CD14-positive monocyte (primary cell): ENCODE measurements at regions not wholly inside any gene's neighbourhood (a gene's known extent, or its start where the extent isn't known, plus 50 kb on each side); places are given as distances from the start of the nearest gene placed in this dataset.

ENCODE experiments used
- DNase-seq, 3 donors: peaks; one replicate each; pipeline ENCODE4 v3.0.0-alpha.2; 2011 to 2022
- H2AFZ ChIP-seq: 2 replicates; pipeline ENCODE4 v1.6.0; 2012; ENCODE audit warnings: mild to moderate bottlenecking, low read depth, low read length, inconsistent platforms; ENCODE audit not compliant: insufficient read depth, poor library complexity, severe bottlenecking
- H3K27ac ChIP-seq, 2 donors: 1 replicate in 1 of 2; 2 replicates in 1 of 2; pipeline ENCODE4 v1.5.1; 2012 to 2013; ENCODE audit warnings: low read length in 2 of 2, control low read depth in 1 of 2, inconsistent platforms in 1 of 2, low read depth in 1 of 2, mild to moderate bottlenecking in 1 of 2
- H3K27me3 ChIP-seq, 2 donors: one replicate each; pipeline versions ENCODE4 v1.6.0 to v1.6.1; 2011 to 2013; ENCODE audit warnings: low read length in 2 of 2; ENCODE audit not compliant: control insufficient read depth in 2 of 2, insufficient read depth in 2 of 2
- H3K36me3 ChIP-seq, 2 donors: replicated peaks in 1 of 2; 1 replicate in 1 of 2; 2 replicates in 1 of 2; pipeline versions ENCODE4 v1.5.1 to v1.6.1; 2012 to 2013; ENCODE audit warnings: low read length in 2 of 2, control low read depth in 1 of 2, inconsistent platforms in 1 of 2, mild to moderate bottlenecking in 1 of 2; ENCODE audit not compliant: insufficient read depth in 2 of 2, control insufficient read depth in 1 of 2
- H3K4me1 ChIP-seq, 2 donors: 1 replicate in 1 of 2; 2 replicates in 1 of 2; pipeline versions ENCODE4 v1.5.1 to v1.6.1; 2012 to 2013; ENCODE audit warnings: low read length in 2 of 2, control low read depth in 1 of 2, inconsistent platforms in 1 of 2, mild to moderate bottlenecking in 1 of 2, moderate library complexity in 1 of 2; ENCODE audit not compliant: insufficient read depth in 2 of 2, control insufficient read depth in 1 of 2
- H3K4me2 ChIP-seq: replicated peaks from 2 replicates; pipeline ENCODE3; 2012; ENCODE audit warnings: low read length, moderate library complexity, mild to moderate bottlenecking; ENCODE audit not compliant: poor library complexity, severe bottlenecking; ENCODE audit errors: extremely low read depth
- H3K4me3 ChIP-seq, 3 experiments: fragments of 200-600 bp in 1 of 3; sonication (generic) in 1 of 3; replicated peaks in 1 of 3; 1 replicate in 2 of 3; 2 replicates in 1 of 3; pipeline ENCODE4 v1.5.1; 2011 to 2013; ENCODE audit warnings: low read length in 3 of 3, mild to moderate bottlenecking in 3 of 3, control low read depth in 2 of 3, low read depth in 2 of 3, inconsistent platforms in 1 of 3, moderate library complexity in 1 of 3
- H3K79me2 ChIP-seq: 2 replicates; pipeline ENCODE4 v1.6.0; 2012; ENCODE audit warnings: mild to moderate bottlenecking, control low read depth, inconsistent platforms, low read length, moderate library complexity; ENCODE audit not compliant: insufficient read depth
- H3K9ac ChIP-seq: 2 replicates; pipeline ENCODE4 v1.6.0; 2017; ENCODE audit warnings: low read length, mild to moderate bottlenecking; ENCODE audit not compliant: insufficient read depth, poor library complexity, severe bottlenecking
- H3K9me3 ChIP-seq, 2 donors: replicated peaks in 1 of 2; 1 replicate in 1 of 2; 2 replicates in 1 of 2; pipeline versions ENCODE4 v1.5.1 to v1.6.1; 2012 to 2013; ENCODE audit warnings: low read length in 2 of 2, control low read depth in 1 of 2; ENCODE audit not compliant: control insufficient read depth in 1 of 2, insufficient read depth in 1 of 2
- H4K20me1 ChIP-seq: 2 replicates; pipeline ENCODE4 v1.6.0; 2012; ENCODE audit warnings: mild to moderate bottlenecking, low read length, control low read depth, moderate library complexity; ENCODE audit not compliant: insufficient read depth
- H3K27ac Mint-ChIP-seq, 7 donors: one replicate each; pipeline ENCODE4 v1.8.0; 2020; ENCODE audit warnings: mild to moderate bottlenecking in 7 of 7, mixed read lengths in 7 of 7, moderate library complexity in 6 of 7, inconsistent platforms in 2 of 7
- H3K27me3 Mint-ChIP-seq, 3 donors: one replicate each; pipeline ENCODE4 v1.8.0; 2021 to 2022; ENCODE audit warnings: low read depth in 3 of 3, mild to moderate bottlenecking in 3 of 3, mixed read lengths in 3 of 3, moderate library complexity in 3 of 3, inconsistent platforms in 1 of 3
- H3K36me3 Mint-ChIP-seq, 2 donors: one replicate each; pipeline ENCODE4 v1.8.0; 2020; ENCODE audit warnings: mixed read lengths in 2 of 2, inconsistent platforms in 1 of 2, mild to moderate bottlenecking in 1 of 2
- H3K4me1 Mint-ChIP-seq: one replicate; pipeline ENCODE4 v1.8.0; 2020; ENCODE audit warnings: mild to moderate bottlenecking, mixed read lengths
- H3K4me3 Mint-ChIP-seq, 2 donors: one replicate each; pipeline ENCODE4 v1.8.0; 2020; ENCODE audit warnings: mild to moderate bottlenecking in 2 of 2, mixed read lengths in 2 of 2, moderate library complexity in 1 of 2
- H3K9me3 Mint-ChIP-seq, 7 donors: one replicate each; pipeline ENCODE4 v1.8.0; 2020 to 2022; ENCODE audit warnings: mixed read lengths in 7 of 7, mild to moderate bottlenecking in 6 of 7, moderate library complexity in 6 of 7, inconsistent platforms in 2 of 7
- CTCF ChIP-seq: fragments of 200-600 bp; IDR thresholded peaks from one replicate; pipeline ENCODE4 v1.8.0; 2022; ENCODE audit warnings: antibody characterized with exemption, mild to moderate bottlenecking
- WGBS: methylation state at CpG from one replicate; pipeline ENCODE4 v1.1.5; 2013; ENCODE audit warnings: missing lambda C conversion rate; ENCODE audit not compliant: insufficient coverage; 5-methylcytosine and 5-hydroxymethylcytosine counted together
- intact Hi-C, 2 donors: fragments of 100-400 bp; cut with micrococcal nuclease; formaldehyde crosslinking; loops; one replicate each; pipeline versions ENCODE4 v1.15.0 to v1.15.1; 2023

- Histone ChIP-seq H3K36me3 (no peaks in the 10 kb centered on the region), H3K27me3 (no peaks in the 10 kb centered on the region), H3K4me1 (peaks cover 44 to 47% of the 10 kb centered on the region in 2 donors), H3K9ac (no peak overlapping the region), H4K20me1 (no peaks in the 10 kb centered on the region), H2AFZ (no peak overlapping the region), H3K27ac (no peak overlapping the region), H3K4me2 (no peak overlapping the region), H3K79me2 (no peaks in the 10 kb centered on the region), H3K4me3 (no peak overlapping the region), H3K9me3 (no peaks in the 10 kb centered on the region)
- H3K9me3 Mint-ChIP-seq: no peaks in the 10 kb centered on the region
- TF ChIP-seq CTCF: no peak
- intact Hi-C loops: loop anchor here in 1 of 2 donors (2.0 kb wide), 1 partner anchor 348 kb away; no protein-coding TSS in a partner anchor
- H3K4me1 Mint-ChIP-seq: peaks cover 48% of the 10 kb centered on the region
- no peak overlapping the region for H3K4me3 Mint-ChIP-seq
- H3K36me3 Mint-ChIP-seq: no peaks in the 10 kb centered on the region
- peaks cover 0 to 5% (median 4%) of the 10 kb centered on the region in 3 donors for H3K27me3 Mint-ChIP-seq
- no peak overlapping the region for H3K27ac Mint-ChIP-seq
- no peak for DNase-seq
Measured at GRCh38 chr3:5058471-5058951, 63.6 kb upstream of the ARL8B start.

GRCh38 chr3:5059782-5060181, 62.3 kb upstream of the ARL8B start:
- no peaks in the 10 kb centered on the region for H3K79me2 ChIP-seq
- no peak overlapping the region for H2AFZ ChIP-seq
- intact Hi-C loops: loop anchor here in 1 of 2 donors (2.0 kb wide), 1 partner anchor 349 kb away; no protein-coding TSS in a partner anchor

More at GRCh38 chr3:5059782-5060181, 62.3 kb upstream of the ARL8B start:
- Mint-ChIP-seq H3K4me3 (no peak overlapping the region), H3K27me3 (peaks cover 0 to 5% (median 5%) of the 10 kb centered on the region in 3 donors), H3K4me1 (peaks cover 35% of the 10 kb centered on the region), H3K36me3 (no peaks in the 10 kb centered on the region), H3K9me3 (no peaks in the 10 kb centered on the region), H3K27ac (no peak overlapping the region)
- Histone ChIP-seq H3K9ac (no peak overlapping the region), H4K20me1 (no peaks in the 10 kb centered on the region), H3K27ac (no peak overlapping the region), H3K36me3 (no peaks in the 10 kb centered on the region), H3K27me3 (no peaks in the 10 kb centered on the region), H3K9me3 (no peaks in the 10 kb centered on the region), H3K4me2 (no peak overlapping the region), H3K4me1 (peaks cover 31 to 34% of the 10 kb centered on the region in 2 donors), H3K4me3 (no peak overlapping the region)
- no peak for DNase-seq
- TF ChIP-seq CTCF: no peak
- WGBS: 76% methylated on average over 4 of the region's 7 CpGs
